ENCODE measurements at regions not wholly inside any gene's neighbourhood (a gene's known extent, or its start where the extent isn't known, plus 50 kb on each side); places are given as distances from the start of the nearest gene placed in this dataset.
"Not testable (repeated sequence)": the region's sequence is repeated elsewhere in the genome, so short reads cannot be mapped to it uniquely, and the experiment has no call there.

GRCh38 chr6:19210849-19211590, 626.1 kb upstream of the ID4 start:
- no peaks in the 10 kb centered on the region for H3K27me3 ChIP-seq (ENCODE audit: control insufficient read depth in 1 of 2, insufficient read depth in 2 of 2, low read length in 2 of 2)
- no peaks in the 10 kb centered on the region for H3K4me1 ChIP-seq (ENCODE audit: control insufficient read depth in 1 of 2, insufficient read depth in 2 of 2, low read length in 2 of 2)
- H3K36me3 ChIP-seq (ENCODE audit: control insufficient read depth in 1 of 2, insufficient read depth in 2 of 2, low read length in 2 of 2), result no peaks in the 10 kb centered on the region
- H3K9me3 ChIP-seq (ENCODE audit: control insufficient read depth in 1 of 2, low read length in 2 of 2), result peaks cover 0 to 3% of the 10 kb centered on the region in 2 donors
- no peak overlapping the region for H3K4me3 ChIP-seq (ENCODE audit: low read depth in 1 of 2, low read length in 2 of 2)
- H3K9ac ChIP-seq (ENCODE audit: low read depth in 1 of 2, low read length in 2 of 2), result no peak overlapping the region
- H3K27ac ChIP-seq (ENCODE audit: low read depth, low read length), result no peak overlapping the region

GRCh38 chr6:19214231-19214630, 622.9 kb upstream of the ID4 start:
- Histone ChIP-seq H3K9me3 (ENCODE audit: control insufficient read depth in 1 of 2, low read length in 2 of 2) (peaks cover 0 to 3% of the 10 kb centered on the region in 2 donors), H3K27ac (ENCODE audit: low read depth, low read length) (no peak overlapping the region), H3K9ac (ENCODE audit: low read depth in 1 of 2, low read length in 2 of 2) (no peak overlapping the region), H3K36me3 (ENCODE audit: control insufficient read depth in 1 of 2, insufficient read depth in 2 of 2, low read length in 2 of 2) (no peaks in the 10 kb centered on the region), H3K4me1 (ENCODE audit: control insufficient read depth in 1 of 2, insufficient read depth in 2 of 2, low read length in 2 of 2) (no peaks in the 10 kb centered on the region), H3K4me3 (ENCODE audit: low read depth in 1 of 2, low read length in 2 of 2) (no peak overlapping the region), H3K27me3 (ENCODE audit: control insufficient read depth in 1 of 2, insufficient read depth in 2 of 2, low read length in 2 of 2) (no peaks in the 10 kb centered on the region)

- H3K4me1 ChIP-seq (ENCODE audit: control insufficient read depth in 1 of 2, insufficient read depth in 2 of 2, low read length in 2 of 2), result no peaks in the 10 kb centered on the region
- H3K4me3 ChIP-seq (ENCODE audit: low read depth in 1 of 2, low read length in 2 of 2), result no peak overlapping the region
- H3K9me3 ChIP-seq (ENCODE audit: control insufficient read depth in 1 of 2, low read length in 2 of 2), result no peaks in the 10 kb centered on the region
- H3K9ac ChIP-seq (ENCODE audit: low read depth in 1 of 2, low read length in 2 of 2), result no peak overlapping the region
- no peaks in the 10 kb centered on the region for H3K27me3 ChIP-seq (ENCODE audit: control insufficient read depth in 1 of 2, insufficient read depth in 2 of 2, low read length in 2 of 2)
- H3K27ac ChIP-seq (ENCODE audit: low read depth, low read length), result no peak overlapping the region
- H3K36me3 ChIP-seq (ENCODE audit: control insufficient read depth in 1 of 2, insufficient read depth in 2 of 2, low read length in 2 of 2), result no peaks in the 10 kb centered on the region
Observed at GRCh38 chr6:19219931-19220330, 617.2 kb upstream of the ID4 start.

GRCh38 chr6:19231878-19232561, 605.1 kb upstream of the ID4 start:
- Histone ChIP-seq H3K9ac (ENCODE audit: low read depth in 1 of 2, low read length in 2 of 2) (no peak overlapping the region), H3K4me3 (ENCODE audit: low read depth in 1 of 2, low read length in 2 of 2) (no peak overlapping the region), H3K27me3 (ENCODE audit: control insufficient read depth in 1 of 2, insufficient read depth in 2 of 2, low read length in 2 of 2) (no peaks in the 10 kb centered on the region), H3K27ac (ENCODE audit: low read depth, low read length) (no peak overlapping the region), H3K9me3 (ENCODE audit: control insufficient read depth in 1 of 2, low read length in 2 of 2) (no peaks in the 10 kb centered on the region), H3K4me1 (ENCODE audit: control insufficient read depth in 1 of 2, insufficient read depth in 2 of 2, low read length in 2 of 2) (no peaks in the 10 kb centered on the region), H3K36me3 (ENCODE audit: control insufficient read depth in 1 of 2, insufficient read depth in 2 of 2, low read length in 2 of 2) (no peaks in the 10 kb centered on the region)

GRCh38 chr6:19245656-19246055, 591.5 kb upstream of the ID4 start:
- no peaks in the 10 kb centered on the region for H3K36me3 ChIP-seq (ENCODE audit: control insufficient read depth in 1 of 2, insufficient read depth in 2 of 2, low read length in 2 of 2)
- H3K9me3 ChIP-seq (ENCODE audit: control insufficient read depth in 1 of 2, low read length in 2 of 2), result peaks cover 5 to 7% of the 10 kb centered on the region in 2 donors

GRCh38 chr6:19247181-19247580, 590.0 kb upstream of the ID4 start:
- not testable (repeated sequence) for H3K9ac ChIP-seq (ENCODE audit: low read depth in 1 of 2, low read length in 2 of 2); H3K36me3 ChIP-seq (ENCODE audit: control insufficient read depth in 1 of 2, insufficient read depth in 2 of 2, low read length in 2 of 2); H3K4me1 ChIP-seq (ENCODE audit: control insufficient read depth in 1 of 2, insufficient read depth in 2 of 2, low read length in 2 of 2); H3K27ac ChIP-seq (ENCODE audit: low read depth, low read length); H3K27me3 ChIP-seq (ENCODE audit: control insufficient read depth in 1 of 2, insufficient read depth in 2 of 2, low read length in 2 of 2); H3K9me3 ChIP-seq (ENCODE audit: control insufficient read depth in 1 of 2, low read length in 2 of 2); H3K4me3 ChIP-seq (ENCODE audit: low read depth in 1 of 2, low read length in 2 of 2)

More at GRCh38 chr6:19245656-19246055, 591.5 kb upstream of the ID4 start:
- H3K4me1 ChIP-seq (ENCODE audit: control insufficient read depth in 1 of 2, insufficient read depth in 2 of 2, low read length in 2 of 2), result no peaks in the 10 kb centered on the region
- no peak overlapping the region for H3K27ac ChIP-seq (ENCODE audit: low read depth, low read length)
- H3K9ac ChIP-seq (ENCODE audit: low read depth in 1 of 2, low read length in 2 of 2), result no peak overlapping the region
- H3K27me3 ChIP-seq (ENCODE audit: control insufficient read depth in 1 of 2, insufficient read depth in 2 of 2, low read length in 2 of 2), result no peaks in the 10 kb centered on the region
- no peak overlapping the region for H3K4me3 ChIP-seq (ENCODE audit: low read depth in 1 of 2, low read length in 2 of 2)

GRCh38 chr6:19256123-19256522, 581.0 kb upstream of the ID4 start:
- H3K9ac ChIP-seq (ENCODE audit: low read depth in 1 of 2, low read length in 2 of 2); H3K9me3 ChIP-seq (ENCODE audit: control insufficient read depth in 1 of 2, low read length in 2 of 2); H3K4me3 ChIP-seq (ENCODE audit: low read depth in 1 of 2, low read length in 2 of 2): not testable (repeated sequence)

GRCh38 chr6:19261642-19262041, 575.5 kb upstream of the ID4 start:
- Histone ChIP-seq H3K27ac (ENCODE audit: low read depth, low read length) (no peak overlapping the region), H3K4me1 (ENCODE audit: control insufficient read depth in 1 of 2, insufficient read depth in 2 of 2, low read length in 2 of 2) (no peaks in the 10 kb centered on the region), H3K9me3 (ENCODE audit: control insufficient read depth in 1 of 2, low read length in 2 of 2) (no peaks in the 10 kb centered on the region), H3K36me3 (ENCODE audit: control insufficient read depth in 1 of 2, insufficient read depth in 2 of 2, low read length in 2 of 2) (no peaks in the 10 kb centered on the region), H3K27me3 (ENCODE audit: control insufficient read depth in 1 of 2, insufficient read depth in 2 of 2, low read length in 2 of 2) (no peaks in the 10 kb centered on the region), H3K9ac (ENCODE audit: low read depth in 1 of 2, low read length in 2 of 2) (no peak overlapping the region), H3K4me3 (ENCODE audit: low read depth in 1 of 2, low read length in 2 of 2) (no peak overlapping the region)

More at GRCh38 chr6:19256123-19256522, 581.0 kb upstream of the ID4 start:
- H3K27ac ChIP-seq (ENCODE audit: low read depth, low read length); H3K27me3 ChIP-seq (ENCODE audit: control insufficient read depth in 1 of 2, insufficient read depth in 2 of 2, low read length in 2 of 2); H3K36me3 ChIP-seq (ENCODE audit: control insufficient read depth in 1 of 2, insufficient read depth in 2 of 2, low read length in 2 of 2); H3K4me1 ChIP-seq (ENCODE audit: control insufficient read depth in 1 of 2, insufficient read depth in 2 of 2, low read length in 2 of 2): not testable (repeated sequence)

GRCh38 chr6:19268117-19268516, 569.1 kb upstream of the ID4 start:
- peaks cover 0 to 5% of the 10 kb centered on the region in 2 donors for H3K9me3 ChIP-seq (ENCODE audit: control insufficient read depth in 1 of 2, low read length in 2 of 2)
- H3K27ac ChIP-seq (ENCODE audit: low read depth, low read length), result no peak overlapping the region
- H3K36me3 ChIP-seq (ENCODE audit: control insufficient read depth in 1 of 2, insufficient read depth in 2 of 2, low read length in 2 of 2), result no peaks in the 10 kb centered on the region
- H3K4me1 ChIP-seq (ENCODE audit: control insufficient read depth in 1 of 2, insufficient read depth in 2 of 2, low read length in 2 of 2), result no peaks in the 10 kb centered on the region
- H3K4me3 ChIP-seq (ENCODE audit: low read depth in 1 of 2, low read length in 2 of 2), result no peak overlapping the region
- H3K27me3 ChIP-seq (ENCODE audit: control insufficient read depth in 1 of 2, insufficient read depth in 2 of 2, low read length in 2 of 2), result no peaks in the 10 kb centered on the region
- H3K9ac ChIP-seq (ENCODE audit: low read depth in 1 of 2, low read length in 2 of 2), result no peak overlapping the region

GRCh38 chr6:19268718-19269117, 568.5 kb upstream of the ID4 start:
- H3K27ac ChIP-seq (ENCODE audit: low read depth, low read length), result no peak overlapping the region
- no peak overlapping the region for H3K4me3 ChIP-seq (ENCODE audit: low read depth in 1 of 2, low read length in 2 of 2)
- no peak overlapping the region for H3K9ac ChIP-seq (ENCODE audit: low read depth in 1 of 2, low read length in 2 of 2)
- no peaks in the 10 kb centered on the region for H3K4me1 ChIP-seq (ENCODE audit: control insufficient read depth in 1 of 2, insufficient read depth in 2 of 2, low read length in 2 of 2)
- H3K9me3 ChIP-seq (ENCODE audit: control insufficient read depth in 1 of 2, low read length in 2 of 2), result peaks cover 0 to 5% of the 10 kb centered on the region in 2 donors
- no peaks in the 10 kb centered on the region for H3K36me3 ChIP-seq (ENCODE audit: control insufficient read depth in 1 of 2, insufficient read depth in 2 of 2, low read length in 2 of 2)
- H3K27me3 ChIP-seq (ENCODE audit: control insufficient read depth in 1 of 2, insufficient read depth in 2 of 2, low read length in 2 of 2), result no peaks in the 10 kb centered on the region
